ENCODE measurements at regions not wholly inside any gene's neighbourhood (a gene's known extent, or its start where the extent isn't known, plus 50 kb on each side); places are given as distances from the start of the nearest gene placed in this dataset.

- H3K4me3 ChIP-seq (ENCODE audit: insufficient read depth, low read length, poor library complexity, severe bottlenecking): no peak overlapping the region
- H3K27me3 ChIP-seq (ENCODE audit: low read length): no peaks in the 10 kb centered on the region
- H3K4me2 ChIP-seq (ENCODE audit: low read depth, low read length, poor library complexity, severe bottlenecking): no peak overlapping the region
- H3K9me3 ChIP-seq (ENCODE audit: insufficient read depth, low read length): no peaks in the 10 kb centered on the region
- H4K20me1 ChIP-seq (ENCODE audit: low read depth, low read length): no peaks in the 10 kb centered on the region
- H3F3A ChIP-seq (ENCODE audit: insufficient read depth): no peaks in the 10 kb centered on the region
- no peak for TF ChIP-seq EZH2phosphoT487 (conservative IDR thresholded peaks at IDR 0.05; ENCODE audit: low read length)
- no peak for TF ChIP-seq CTCF (IDR thresholded peaks at IDR 0.05; ENCODE audit: insufficient read depth, low read length, poor library complexity, severe bottlenecking)
- no peak overlapping the region for H3K27ac ChIP-seq (ENCODE audit: low read depth, low read length)
- no peaks in the 10 kb centered on the region for H3K79me2 ChIP-seq (ENCODE audit: insufficient read depth, low read length)
- H3K9me2 ChIP-seq (replicated peaks; ENCODE audit: insufficient read depth, low read length): no peaks in the 10 kb centered on the region
- no peak overlapping the region for H3K9ac ChIP-seq (ENCODE audit: low read length)
- no peaks in the 10 kb centered on the region for H3K36me3 ChIP-seq (ENCODE audit: low read length)
- H2AFZ ChIP-seq (ENCODE audit: low read depth, low read length, severe bottlenecking): no peak overlapping the region
Observed at GRCh38 chr2:3102922-3103569, 274.6 kb downstream of the EIPR1 start.

GRCh38 chr2:3102081-3102921, 275.3 kb downstream of the EIPR1 start:
- no peak overlapping the region for H3K4me3 ChIP-seq (ENCODE audit: insufficient read depth, low read length, poor library complexity, severe bottlenecking)
- no peak for TF ChIP-seq EZH2phosphoT487 (conservative IDR thresholded peaks at IDR 0.05; ENCODE audit: low read length)
- TF ChIP-seq CTCF (IDR thresholded peaks at IDR 0.05; ENCODE audit: insufficient read depth, low read length, poor library complexity, severe bottlenecking): no peak
- H3K27me3 ChIP-seq (ENCODE audit: low read length): no peaks in the 10 kb centered on the region
- H3K27ac ChIP-seq (ENCODE audit: low read depth, low read length): no peak overlapping the region
- H3K79me2 ChIP-seq (ENCODE audit: insufficient read depth, low read length): no peaks in the 10 kb centered on the region
- no peaks in the 10 kb centered on the region for H3F3A ChIP-seq (ENCODE audit: insufficient read depth)
- no peak overlapping the region for H3K9ac ChIP-seq (ENCODE audit: low read length)
- no peak overlapping the region for H2AFZ ChIP-seq (ENCODE audit: low read depth, low read length, severe bottlenecking)
- no peaks in the 10 kb centered on the region for H3K36me3 ChIP-seq (ENCODE audit: low read length)
- no peaks in the 10 kb centered on the region for H4K20me1 ChIP-seq (ENCODE audit: low read depth, low read length)
- H3K4me2 ChIP-seq (ENCODE audit: low read depth, low read length, poor library complexity, severe bottlenecking): no peak overlapping the region
- no peaks in the 10 kb centered on the region for H3K9me2 ChIP-seq (replicated peaks; ENCODE audit: insufficient read depth, low read length)
- H3K9me3 ChIP-seq (ENCODE audit: insufficient read depth, low read length): no peaks in the 10 kb centered on the region

GRCh38 chr2:3101016-3101942, 276.3 kb downstream of the EIPR1 start:
- Histone ChIP-seq H3K4me2 (ENCODE audit: low read depth, low read length, poor library complexity, severe bottlenecking) (no peak overlapping the region), H3K27me3 (ENCODE audit: low read length) (no peaks in the 10 kb centered on the region)
- TF ChIP-seq CTCF (IDR thresholded peaks at IDR 0.05; ENCODE audit: insufficient read depth, low read length, poor library complexity, severe bottlenecking): no peak
- TF ChIP-seq EZH2phosphoT487 (conservative IDR thresholded peaks at IDR 0.05; ENCODE audit: low read length): no peak

More at GRCh38 chr2:3101016-3101942, 276.3 kb downstream of the EIPR1 start:
- Histone ChIP-seq H3K79me2 (ENCODE audit: insufficient read depth, low read length) (no peaks in the 10 kb centered on the region), H3K9me3 (ENCODE audit: insufficient read depth, low read length) (no peaks in the 10 kb centered on the region), H2AFZ (ENCODE audit: low read depth, low read length, severe bottlenecking) (no peak overlapping the region), H3K9me2 (replicated peaks; ENCODE audit: insufficient read depth, low read length) (no peaks in the 10 kb centered on the region), H3K4me3 (ENCODE audit: insufficient read depth, low read length, poor library complexity, severe bottlenecking) (no peak overlapping the region), H3K36me3 (ENCODE audit: low read length) (no peaks in the 10 kb centered on the region), H3F3A (ENCODE audit: insufficient read depth) (no peaks in the 10 kb centered on the region), H3K9ac (ENCODE audit: low read length) (no peak overlapping the region), H3K27ac (ENCODE audit: low read depth, low read length) (no peak overlapping the region), H4K20me1 (ENCODE audit: low read depth, low read length) (no peaks in the 10 kb centered on the region)

All from SU-DHL-6 (cell line).